Left forelimb (tissue), 1 donor: ENCODE measurements at regions not wholly inside any gene's neighbourhood (a gene's known extent, or its start where the extent isn't known, plus 50 kb on each side); places are given as distances from the start of the nearest gene placed in this dataset.

Source experiments
- DNase-seq: peaks from one replicate; pipeline ENCODE4 v3.0.0-alpha.2; 2018; ENCODE audit warnings: low spot score

DNA sequence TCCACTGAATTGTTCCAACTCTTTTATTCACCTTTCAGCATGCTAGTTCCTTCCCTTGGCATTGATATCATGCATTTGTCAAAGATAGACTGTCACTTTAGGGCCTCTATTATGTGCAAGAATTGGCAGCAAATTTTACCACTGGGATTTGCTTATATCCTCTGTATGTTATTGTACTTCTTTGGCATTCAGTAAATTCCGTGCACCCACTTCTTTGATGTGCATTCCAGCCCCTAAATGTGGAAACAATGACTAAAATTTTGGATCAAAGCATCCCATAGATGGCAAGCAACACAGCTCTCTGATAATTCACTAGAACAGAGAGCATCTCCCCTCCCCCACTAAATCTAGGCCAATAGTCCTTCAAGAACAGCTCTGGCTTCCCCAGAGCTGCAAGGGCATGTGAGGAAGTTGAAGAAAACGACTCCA is 399.0 kb upstream of the HNRNPA3 start:
- DNase-seq = no peak

GRCh38 chr2:176814274-176814673 is 398.3 kb upstream of the HNRNPA3 start:
- DNase-seq = no peak

- DNase-seq = no peak
Measured at GRCh38 chr2:176814740-176815367, 397.7 kb upstream of the HNRNPA3 start.

DNA sequence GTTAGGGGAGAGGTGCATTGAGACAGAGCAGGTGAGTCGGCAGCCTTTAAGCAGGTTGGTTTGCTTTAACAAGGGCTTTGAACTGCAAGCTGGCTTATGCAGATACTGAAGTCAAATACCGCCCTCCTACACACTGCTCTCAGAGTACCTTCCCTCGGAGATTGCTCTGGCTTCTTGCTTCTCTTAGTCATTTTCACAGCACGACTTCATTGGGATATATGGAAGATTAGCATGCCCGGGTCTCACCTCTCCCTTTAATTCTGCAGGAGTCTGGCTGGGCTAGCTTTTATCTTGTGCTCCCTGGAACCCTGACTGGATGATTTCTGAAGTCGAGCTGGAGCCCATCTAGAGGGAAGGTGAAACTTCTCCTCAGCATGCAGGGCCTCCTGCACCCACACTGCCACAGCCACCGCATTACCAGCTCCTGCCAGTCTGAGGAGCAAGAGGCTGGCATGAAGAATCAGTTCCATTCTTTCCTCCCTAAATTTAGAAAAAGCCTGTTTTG is 395.5 kb upstream of the HNRNPA3 start:
- no peak for DNase-seq

DNA sequence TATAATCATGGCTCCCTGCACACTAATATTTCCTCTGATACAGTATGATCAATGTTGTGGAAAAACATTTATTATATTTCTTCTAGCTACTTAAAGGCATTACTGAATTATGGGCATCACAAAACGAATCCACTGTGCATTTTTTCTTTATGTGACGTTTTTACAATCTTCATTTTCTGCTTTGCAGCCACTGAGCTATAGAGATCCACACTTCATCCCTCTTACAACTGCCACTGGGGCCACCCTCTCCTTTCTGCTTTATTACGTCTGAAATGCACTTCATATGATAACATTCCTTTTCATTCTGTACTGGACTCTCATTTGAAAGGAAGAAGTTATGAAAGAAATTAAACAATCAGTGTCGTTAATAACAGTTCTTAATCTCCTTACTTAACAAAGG is 394.5 kb upstream of the HNRNPA3 start:
- DNase-seq = no peak

DNA sequence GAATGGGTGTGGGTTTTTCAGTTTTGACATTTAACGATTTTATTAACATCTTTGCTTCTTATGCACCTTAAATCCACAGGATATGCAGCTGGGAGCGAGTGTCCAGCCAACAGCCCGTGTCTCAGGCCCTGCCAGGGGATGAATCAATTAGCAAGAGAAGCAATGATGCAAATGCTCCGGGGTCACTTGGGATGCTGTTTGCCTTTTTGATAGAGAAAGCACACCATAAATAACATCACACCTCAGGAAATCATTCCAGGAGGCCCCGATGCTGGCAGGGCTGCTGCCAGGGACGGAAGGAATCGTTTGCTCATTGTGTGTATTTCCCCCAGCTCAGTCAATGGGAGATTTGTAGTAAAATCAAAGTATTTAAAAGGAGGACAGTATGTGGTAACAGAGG is 394.0 kb upstream of the HNRNPA3 start:
- no peak for DNase-seq

- no peak for DNase-seq
Measured at GRCh38 chr2:176819306-176819705, 393.3 kb upstream of the HNRNPA3 start.

- no peak for DNase-seq
Measured at GRCh38 chr2:176820371-176820932, 392.1 kb upstream of the HNRNPA3 start.

DNA sequence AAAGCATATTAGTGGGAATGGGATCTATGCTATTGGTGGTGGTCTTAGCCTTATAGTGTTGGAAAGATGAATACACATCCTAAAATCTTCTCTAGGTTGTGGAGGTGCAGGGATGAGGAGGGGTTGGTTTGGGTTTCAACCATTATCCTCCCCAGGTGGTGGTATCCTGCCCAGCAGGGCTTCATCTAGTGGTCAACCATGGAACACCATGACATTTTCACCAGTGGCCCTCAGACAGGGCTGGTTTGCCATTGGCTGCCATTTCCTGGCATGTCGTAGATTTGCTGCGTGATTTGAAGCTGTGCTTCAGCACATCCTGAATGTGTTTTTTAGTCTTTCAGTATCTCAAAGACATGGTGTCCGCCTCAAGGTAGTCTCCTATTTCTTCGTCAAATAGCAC is 391.2 kb upstream of the HNRNPA3 start:
- DNase-seq = no peak

DNA sequence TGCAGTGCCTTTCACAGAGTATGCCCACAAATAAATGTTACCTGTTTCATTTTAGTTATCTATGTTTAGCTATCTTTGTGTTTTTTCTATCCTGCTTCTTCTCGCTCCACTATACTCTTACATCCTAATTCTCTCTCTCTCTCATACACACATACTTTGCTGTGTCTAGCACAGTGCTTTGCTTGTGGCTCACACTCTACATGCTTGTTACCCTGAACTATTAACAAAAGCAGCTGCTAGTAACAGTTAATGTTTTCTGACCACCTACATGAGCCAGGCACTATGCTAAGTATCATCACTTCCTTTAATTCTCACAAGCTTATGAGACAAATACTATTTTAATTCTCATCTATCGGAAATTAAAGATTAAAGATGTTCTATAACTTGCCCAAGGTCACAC is 390.5 kb upstream of the HNRNPA3 start:
- no peak for DNase-seq

DNA sequence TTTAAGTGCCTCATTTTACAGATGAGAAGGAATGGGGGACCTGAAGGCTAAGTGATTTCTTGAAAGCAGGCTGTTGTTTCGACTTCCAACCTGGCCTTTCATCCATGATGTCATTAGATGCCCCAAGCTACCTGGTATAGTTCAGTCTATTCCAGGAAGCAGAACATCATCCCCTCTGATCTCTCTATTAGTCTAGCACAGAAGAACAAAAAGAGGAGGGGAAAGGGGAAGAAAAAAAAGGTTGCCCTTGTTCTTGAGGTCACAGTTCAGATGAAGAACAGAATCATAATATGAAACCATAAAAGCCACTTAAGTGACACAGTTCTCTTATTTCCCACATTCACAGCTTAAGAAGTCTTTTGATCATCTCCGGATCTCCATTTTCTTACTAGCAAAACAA is 386.2 kb upstream of the HNRNPA3 start:
- no peak for DNase-seq

DNA sequence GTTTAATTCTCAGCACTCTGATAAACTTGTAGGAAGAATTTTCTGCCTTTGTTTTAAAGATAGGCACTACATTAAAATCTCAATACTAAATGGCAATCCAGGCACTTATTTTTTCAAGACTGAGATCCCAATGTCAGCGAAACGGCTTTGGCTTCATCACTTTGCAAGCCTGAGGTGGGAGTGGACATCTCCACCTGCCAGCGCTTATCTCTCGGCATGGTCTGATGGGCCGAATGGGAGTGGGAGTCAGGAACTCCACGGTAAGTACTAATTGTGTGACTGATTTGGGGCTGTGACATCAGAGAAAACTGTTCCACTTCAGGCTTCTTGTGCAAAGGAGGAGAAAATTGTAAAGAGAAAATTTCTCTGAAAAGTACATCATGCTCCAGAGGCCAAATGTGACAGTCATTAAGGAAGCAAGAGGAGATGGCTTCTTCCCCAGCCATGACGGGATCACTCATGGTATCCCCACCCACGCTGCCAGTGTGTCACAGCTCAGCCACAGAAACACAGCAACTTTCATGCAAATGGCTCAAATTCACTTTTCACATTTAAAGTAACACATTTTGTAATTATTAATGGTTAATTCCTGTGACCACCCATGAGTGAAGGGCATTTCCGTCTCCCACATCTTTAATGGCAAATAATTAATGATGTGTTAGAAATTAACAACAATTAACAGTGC is 385.5 kb upstream of the HNRNPA3 start:
- DNase-seq = no peak

DNA sequence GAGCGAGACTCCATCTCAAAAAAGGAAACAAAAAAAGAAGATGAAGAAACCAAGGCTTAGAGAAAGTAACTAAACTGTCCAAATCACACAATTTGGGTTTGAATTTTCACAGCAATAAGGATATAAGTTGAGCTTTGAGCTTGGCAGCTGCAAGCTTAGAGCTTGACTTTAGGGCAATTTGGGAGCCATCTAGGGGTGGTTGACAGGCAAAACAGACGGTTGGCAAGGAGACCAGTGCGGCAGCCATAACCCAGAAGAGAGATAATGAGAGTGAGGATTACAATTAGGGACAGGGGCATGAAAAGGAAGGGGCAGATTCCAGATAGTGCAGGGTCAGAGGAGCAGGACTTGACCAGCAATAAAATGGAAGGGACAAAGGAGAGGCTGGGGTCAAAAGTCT is 382.2 kb upstream of the HNRNPA3 start:
- no peak for DNase-seq

DNA sequence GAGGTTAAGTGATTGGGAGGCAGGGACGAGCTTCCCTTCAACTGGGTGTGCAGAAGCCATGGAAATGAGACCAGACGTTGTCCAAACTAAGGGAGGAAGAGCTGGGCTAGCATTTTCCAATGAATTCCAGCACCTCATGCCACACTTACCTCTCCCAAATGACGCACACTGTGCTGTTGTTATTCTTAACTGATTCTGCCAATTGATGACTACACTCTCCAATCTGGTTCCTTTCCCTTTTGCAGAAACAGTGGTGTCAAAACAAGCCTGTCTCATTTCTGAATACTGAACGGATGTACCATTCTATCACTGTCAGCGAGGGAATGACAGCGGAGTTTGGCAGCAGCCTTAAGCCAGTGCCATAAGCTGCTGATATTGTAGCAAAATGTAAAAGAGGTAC is 380.5 kb upstream of the HNRNPA3 start:
- DNase-seq = no peak

- no peak for DNase-seq
Measured at GRCh38 chr2:176833671-176834070, 378.9 kb upstream of the HNRNPA3 start.

GRCh38 chr2:176834226-176834625 is 378.4 kb upstream of the HNRNPA3 start:
- DNase-seq = no peak

DNA sequence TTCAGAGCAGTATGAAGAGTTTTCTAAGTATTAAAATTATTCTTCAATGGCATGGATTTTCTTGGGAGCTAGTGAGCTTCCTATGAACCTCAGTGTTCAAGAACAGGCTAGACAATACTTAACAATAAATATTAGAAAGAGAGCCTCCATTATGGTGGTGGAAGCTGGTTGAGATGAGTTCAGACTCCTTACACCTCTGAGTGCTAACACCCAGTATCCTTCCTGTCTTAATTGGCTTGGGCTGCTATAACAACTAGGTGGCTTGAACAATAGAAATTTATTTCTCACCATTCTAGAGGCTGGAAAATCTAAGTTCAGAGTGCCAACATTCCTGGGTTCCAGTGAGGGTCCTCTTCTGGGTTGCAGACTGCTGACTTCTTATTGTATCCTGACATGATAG is 369.4 kb upstream of the HNRNPA3 start:
- no peak for DNase-seq

DNA sequence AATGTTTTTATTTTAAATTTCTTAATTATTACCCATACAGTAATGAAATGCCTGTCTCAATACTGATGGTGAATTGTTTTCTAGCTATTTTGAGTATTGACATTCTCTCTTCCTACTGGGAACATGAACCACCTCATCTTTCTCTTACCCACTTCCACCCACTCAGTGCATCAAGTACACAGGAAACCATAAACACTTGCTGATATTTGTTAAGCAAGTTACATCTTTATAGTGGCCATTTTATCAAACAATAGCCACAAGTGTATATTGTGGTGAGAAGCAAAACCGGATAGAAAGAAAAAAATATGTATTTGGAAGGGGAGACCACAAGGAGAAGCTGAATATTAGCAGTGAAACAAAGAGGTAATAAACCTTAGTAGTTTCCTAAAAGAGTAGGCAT is 368.1 kb upstream of the HNRNPA3 start:
- no peak for DNase-seq

DNA sequence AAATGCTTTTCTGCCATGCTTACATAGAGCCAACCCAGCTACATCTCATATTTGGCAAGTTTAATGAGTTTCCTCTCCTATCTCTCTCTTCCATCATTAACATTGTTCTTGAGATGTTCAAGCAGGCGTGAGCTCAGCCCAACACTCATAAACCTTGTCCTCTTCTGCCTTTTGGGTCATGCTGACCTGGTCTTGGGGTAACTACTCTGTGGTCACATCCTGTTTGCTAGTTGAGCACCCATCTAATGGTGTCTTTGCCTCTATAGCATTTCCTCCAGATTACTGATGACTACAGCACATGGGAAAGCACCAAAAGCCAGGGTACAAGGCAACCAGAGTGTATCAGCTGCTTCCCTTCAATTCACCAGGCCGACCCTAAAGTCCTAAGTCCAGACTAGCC is 366.9 kb upstream of the HNRNPA3 start:
- no peak for DNase-seq

DNA sequence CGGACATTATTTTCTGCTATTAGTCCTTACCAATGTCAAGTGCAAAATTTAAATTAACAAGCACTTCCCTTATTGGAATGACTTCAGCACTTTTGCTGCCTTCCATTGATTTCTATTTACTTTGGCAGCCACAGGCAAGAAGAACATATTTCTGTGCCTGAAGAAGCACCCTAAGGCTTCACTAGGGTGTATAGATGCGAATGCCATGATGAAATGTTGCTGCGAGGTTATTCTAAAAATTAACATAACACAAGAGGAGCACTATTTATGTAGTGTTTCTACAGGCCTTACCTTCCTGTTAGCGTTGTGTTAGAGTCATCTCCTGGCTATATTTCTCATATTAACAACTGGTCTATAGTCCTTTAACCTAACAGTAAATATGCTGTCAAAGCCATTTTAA is 365.0 kb upstream of the HNRNPA3 start:
- DNase-seq = no peak

- DNase-seq = no peak
Measured at GRCh38 chr2:176848844-176849243, 363.8 kb upstream of the HNRNPA3 start.

DNA sequence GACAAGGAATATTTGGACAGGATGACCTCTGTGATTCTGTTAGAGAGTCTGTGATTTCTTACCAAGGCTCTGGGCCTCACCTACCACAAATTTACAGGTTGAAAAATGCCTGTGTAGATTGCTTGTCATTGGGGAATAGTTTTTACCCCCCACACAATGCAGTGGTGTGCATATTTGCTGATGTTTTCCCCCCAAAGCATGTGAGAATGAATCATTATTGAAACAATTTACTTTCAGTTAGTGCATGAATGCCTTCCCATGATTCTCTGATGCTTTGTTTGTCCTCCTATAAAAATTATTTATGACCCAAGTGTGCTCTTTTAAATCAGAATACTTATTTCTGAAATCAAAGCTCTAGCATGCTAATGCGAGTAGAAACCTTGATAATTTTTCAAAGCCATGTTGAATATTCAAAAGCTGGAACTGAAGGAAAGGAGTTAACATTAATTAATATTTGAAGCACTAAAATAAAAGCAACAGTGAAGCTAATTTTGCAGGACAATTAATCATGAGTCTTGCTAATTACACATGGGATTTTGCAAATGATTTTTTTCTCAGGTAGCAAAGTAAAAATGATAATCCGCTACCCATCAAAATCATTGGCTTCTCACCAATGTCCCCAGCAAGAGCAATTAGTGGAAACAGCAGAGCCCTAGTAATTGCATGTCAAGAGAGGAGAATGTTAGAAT is 361.2 kb upstream of the HNRNPA3 start:
- no peak for DNase-seq

DNA sequence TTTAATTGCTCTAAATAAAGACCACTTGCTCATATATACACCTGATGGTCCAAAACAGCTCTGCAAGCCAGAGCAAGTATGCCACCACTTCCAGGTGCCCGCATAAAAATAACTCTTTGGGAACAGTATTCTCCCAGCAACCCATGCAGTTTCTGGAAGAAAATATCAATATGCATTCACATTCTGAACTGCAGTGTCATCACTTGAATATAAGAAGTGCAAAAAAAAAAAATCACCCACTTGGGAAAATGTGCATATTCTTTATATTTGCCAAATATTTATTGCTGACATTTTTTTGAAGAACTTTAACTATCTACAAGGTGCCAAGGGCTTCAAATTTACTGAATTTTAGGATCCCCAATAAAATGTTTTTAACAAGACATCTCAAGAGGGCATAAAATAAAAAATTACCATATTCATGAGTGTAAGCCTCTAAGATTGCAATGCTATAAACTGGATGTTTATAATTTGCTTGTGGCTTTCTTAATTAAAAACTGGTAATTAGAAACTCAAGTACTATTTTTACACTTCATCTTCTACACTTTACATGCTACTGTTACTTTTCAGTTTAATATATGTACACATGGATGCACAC is 360.6 kb upstream of the HNRNPA3 start:
- no peak for DNase-seq
